ENCODE measurements at regions not wholly inside any gene's neighbourhood (a gene's known extent, or its start where the extent isn't known, plus 50 kb on each side); places are given as distances from the start of the nearest gene placed in this dataset.

DNA sequence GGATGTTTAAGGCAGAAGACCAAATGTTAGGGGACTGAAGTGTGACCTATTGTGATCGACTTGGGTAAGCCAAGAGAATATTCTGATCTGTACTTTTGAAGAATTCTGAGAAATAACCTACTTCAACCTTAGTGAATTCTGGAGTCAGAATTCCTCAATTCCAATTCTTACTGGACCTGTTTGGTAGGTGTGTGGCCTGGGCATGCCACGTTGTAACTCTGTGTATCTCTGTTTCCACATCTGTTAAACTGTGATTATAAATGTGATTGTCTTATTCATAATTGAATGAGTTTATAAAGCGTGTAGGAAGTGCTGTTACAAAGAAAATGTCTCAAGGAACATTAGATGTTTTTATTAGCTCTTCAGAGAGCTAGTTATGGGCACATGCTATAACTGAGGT lies 64.5 kb downstream of the TUSC1 start:
- DNase-seq (ENCODE audit: low read depth), result no peak
- TF ChIP-seq, protein P1, sequence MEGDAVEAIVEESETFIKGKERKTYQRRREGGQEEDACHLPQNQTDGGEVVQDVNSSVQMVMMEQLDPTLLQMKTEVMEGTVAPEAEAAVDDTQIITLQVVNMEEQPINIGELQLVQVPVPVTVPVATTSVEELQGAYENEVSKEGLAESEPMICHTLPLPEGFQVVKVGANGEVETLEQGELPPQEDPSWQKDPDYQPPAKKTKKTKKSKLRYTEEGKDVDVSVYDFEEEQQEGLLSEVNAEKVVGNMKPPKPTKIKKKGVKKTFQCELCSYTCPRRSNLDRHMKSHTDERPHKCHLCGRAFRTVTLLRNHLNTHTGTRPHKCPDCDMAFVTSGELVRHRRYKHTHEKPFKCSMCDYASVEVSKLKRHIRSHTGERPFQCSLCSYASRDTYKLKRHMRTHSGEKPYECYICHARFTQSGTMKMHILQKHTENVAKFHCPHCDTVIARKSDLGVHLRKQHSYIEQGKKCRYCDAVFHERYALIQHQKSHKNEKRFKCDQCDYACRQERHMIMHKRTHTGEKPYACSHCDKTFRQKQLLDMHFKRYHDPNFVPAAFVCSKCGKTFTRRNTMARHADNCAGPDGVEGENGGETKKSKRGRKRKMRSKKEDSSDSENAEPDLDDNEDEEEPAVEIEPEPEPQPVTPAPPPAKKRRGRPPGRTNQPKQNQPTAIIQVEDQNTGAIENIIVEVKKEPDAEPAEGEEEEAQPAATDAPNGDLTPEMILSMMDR (IDR thresholded peaks at IDR 0.05; ENCODE audit: low read length, missing control alignments), result no peak
- no peak overlapping the region for H3K4me3 ChIP-seq (replicated peaks; ENCODE audit: low read depth, low read length)

DNA sequence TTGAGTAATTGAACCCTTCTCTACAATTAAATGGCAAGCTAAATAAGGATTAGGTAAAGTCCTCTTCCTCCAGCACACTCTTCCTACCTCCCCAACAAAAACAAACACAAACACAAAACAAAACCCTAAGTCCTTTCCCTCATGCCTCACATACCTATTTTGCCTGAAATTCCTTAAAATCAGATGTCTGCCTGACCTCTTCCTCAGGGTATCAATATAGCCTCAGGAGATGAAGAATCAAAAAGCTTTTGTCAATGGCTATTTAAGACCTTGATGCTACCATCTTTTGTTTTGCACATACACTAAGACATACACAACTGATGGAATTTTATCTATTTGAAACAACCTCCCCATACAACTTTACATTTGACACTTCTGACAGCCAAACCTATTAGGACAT lies 75.1 kb downstream of the TUSC1 start:
- TF ChIP-seq, protein P1 (IDR thresholded peaks at IDR 0.05; ENCODE audit: low read length, missing control alignments), result no peak
- DNase-seq (ENCODE audit: low read depth), result no peak
- H3K4me3 ChIP-seq (replicated peaks; ENCODE audit: low read depth, low read length), result no peak overlapping the region

DNA sequence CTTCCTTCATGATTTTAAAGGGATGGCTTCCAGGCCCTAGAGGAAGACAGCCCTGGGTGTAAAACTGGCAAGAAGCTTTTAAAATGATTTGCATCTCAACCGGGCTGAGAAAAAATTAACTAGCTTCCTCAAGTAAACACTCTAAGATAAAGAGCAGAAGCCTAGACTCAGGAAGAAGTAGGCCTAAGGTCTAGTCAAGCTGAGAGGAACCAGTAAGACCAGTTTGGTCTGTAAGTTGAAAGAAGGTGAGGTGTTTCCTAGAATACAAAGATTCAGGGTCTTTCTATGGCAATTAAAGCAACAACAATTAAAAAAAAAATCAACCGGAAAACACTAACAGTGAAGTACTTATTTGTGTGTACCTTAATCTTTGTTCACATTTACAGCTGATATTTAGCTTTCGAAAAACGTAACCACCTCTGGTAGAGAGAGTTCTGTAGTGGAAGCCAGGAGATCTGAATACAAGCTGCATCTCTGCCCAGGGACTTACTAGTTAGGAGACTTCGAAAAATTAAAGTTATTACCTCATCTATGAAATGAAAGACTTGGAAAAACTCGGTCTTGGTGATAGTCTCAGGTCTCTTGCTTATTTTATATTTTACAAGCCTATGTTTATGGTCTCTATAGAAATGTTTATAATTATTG lies 75.7 kb downstream of the TUSC1 start:
- no peak for DNase-seq (ENCODE audit: low read depth)
- TF ChIP-seq, protein P1 (IDR thresholded peaks at IDR 0.05; ENCODE audit: low read length, missing control alignments), result no peak

DNA sequence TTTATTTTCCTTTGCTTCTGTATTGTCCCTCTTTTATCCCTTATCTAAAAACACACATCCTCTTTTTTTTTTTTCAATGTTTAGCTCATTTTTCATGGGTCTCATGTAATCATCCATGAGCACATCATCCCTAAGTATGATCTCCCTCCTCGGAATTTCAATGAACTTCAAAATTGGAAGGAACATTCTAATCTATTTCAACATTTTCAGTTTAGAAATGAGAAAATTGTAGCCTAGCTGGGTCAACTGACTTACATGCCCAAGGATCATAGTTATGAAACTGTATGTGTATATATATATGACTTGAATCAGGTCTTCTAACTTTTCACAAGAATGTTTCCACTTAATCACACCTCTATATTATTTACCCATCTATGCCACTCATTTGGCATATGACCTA lies 77.7 kb downstream of the TUSC1 start:
- TF ChIP-seq, protein P1 (IDR thresholded peaks at IDR 0.05; ENCODE audit: low read length, missing control alignments), result no peak
- no peak overlapping the region for H3K4me3 ChIP-seq (replicated peaks; ENCODE audit: low read depth, low read length)
- no peak for DNase-seq (ENCODE audit: low read depth)

More for the DNA sequence above, 75.7 kb downstream of the TUSC1 start:
- H3K4me3 ChIP-seq (replicated peaks; ENCODE audit: low read depth, low read length), result no peak overlapping the region

DNA sequence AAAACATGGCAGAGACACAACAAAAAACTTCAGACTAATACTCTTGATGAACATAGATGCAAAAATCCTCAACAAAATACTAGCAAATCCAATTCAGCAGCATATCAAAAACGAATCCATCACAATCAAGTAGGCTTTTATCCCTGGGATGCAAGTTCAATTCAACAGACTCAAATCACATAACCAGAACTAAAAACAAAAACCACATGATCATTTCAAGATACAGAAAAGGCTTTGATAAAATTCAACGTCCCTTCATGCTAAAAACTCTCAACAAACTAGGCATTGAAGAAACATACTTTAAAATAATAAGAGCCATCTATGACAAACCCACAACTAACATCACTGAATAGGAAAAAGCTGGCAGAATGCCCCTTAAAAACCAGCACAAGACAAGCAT lies 93.6 kb downstream of the TUSC1 start:
- H3K4me3 ChIP-seq (replicated peaks; ENCODE audit: low read depth, low read length), result no peak overlapping the region
- TF ChIP-seq, protein P1 (IDR thresholded peaks at IDR 0.05; ENCODE audit: low read length, missing control alignments), result no peak
- no peak for DNase-seq (ENCODE audit: low read depth)

DNA sequence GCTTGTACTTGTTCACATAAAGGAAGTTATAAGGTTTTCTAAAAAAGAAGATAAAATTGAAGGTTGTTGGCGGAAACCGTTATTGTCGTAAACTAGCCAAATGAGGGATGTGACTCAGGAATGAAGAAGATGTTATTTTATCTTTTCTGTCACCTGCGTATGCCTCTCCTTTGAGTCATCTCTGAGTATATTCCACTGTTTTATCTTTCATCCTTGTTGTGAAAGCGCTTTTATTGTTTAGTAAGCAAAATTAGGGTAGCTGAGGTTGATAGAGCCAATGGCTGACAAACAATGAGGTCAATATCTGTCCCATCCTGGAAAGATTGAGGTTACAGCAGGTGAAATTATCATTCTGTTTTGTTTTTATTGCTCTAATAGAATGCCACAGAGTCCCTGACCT lies 105.0 kb downstream of the TUSC1 start:
- H3K4me3 ChIP-seq (replicated peaks; ENCODE audit: low read depth, low read length), result no peak overlapping the region
- DNase-seq (ENCODE audit: low read depth), result no peak
- TF ChIP-seq, protein P1 (IDR thresholded peaks at IDR 0.05; ENCODE audit: low read length, missing control alignments), result no peak

DNA sequence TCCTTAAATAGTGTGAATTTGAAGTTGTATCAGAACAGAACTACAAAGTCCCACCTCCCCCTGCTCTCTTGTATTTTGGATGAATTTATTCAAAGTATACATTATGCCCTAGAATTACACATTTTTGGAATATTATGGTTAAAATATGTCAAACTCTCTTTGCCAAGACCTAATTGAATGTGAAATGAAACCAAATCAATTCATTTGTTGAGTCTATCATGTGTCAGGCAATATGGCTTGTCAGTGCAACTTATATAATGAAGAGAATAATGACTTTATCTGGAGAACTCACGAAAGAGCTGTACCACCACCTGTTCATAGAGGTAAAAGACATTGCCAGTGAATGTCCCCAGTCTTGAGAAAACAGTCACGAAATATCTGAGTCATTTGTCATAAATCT lies 106.8 kb downstream of the TUSC1 start:
- TF ChIP-seq, protein P1 (IDR thresholded peaks at IDR 0.05; ENCODE audit: low read length, missing control alignments), result no peak
- no peak overlapping the region for H3K4me3 ChIP-seq (replicated peaks; ENCODE audit: low read depth, low read length)
- DNase-seq (ENCODE audit: low read depth), result no peak

Data from fibroblast of pulmonary artery (primary cell).